ENCODE measurements at regions not wholly inside any gene's neighbourhood (a gene's known extent, or its start where the extent isn't known, plus 50 kb on each side); places are given as distances from the start of the nearest gene placed in this dataset.

GRCh38 chr1:96944432-96945092 is 223.0 kb downstream of the PTBP2 start:
- TF ChIP-seq CTCF (IDR thresholded peaks at IDR 0.05) (no peak), POLR2A (IDR thresholded peaks at IDR 0.05) (no peak)
